Muscle layer of duodenum (tissue), 2 donors: ENCODE measurements at regions not wholly inside any gene's neighbourhood (a gene's known extent, or its start where the extent isn't known, plus 50 kb on each side); places are given as distances from the start of the nearest gene placed in this dataset.

Source experiments
- H3K27ac ChIP-seq: one replicate; pipeline ENCODE4 v1.7.0; 2013; ENCODE audit warnings: mild to moderate bottlenecking, low read length
- H3K27me3 ChIP-seq: one replicate; pipeline ENCODE4 v1.7.0; 2013; ENCODE audit warnings: low read depth, mild to moderate bottlenecking, control low read depth, low read length
- H3K36me3 ChIP-seq, 2 donors: one replicate each; pipeline ENCODE4 v1.7.0; 2013; ENCODE audit warnings: low read length in 2 of 2, control low read depth in 1 of 2, mild to moderate bottlenecking in 1 of 2; ENCODE audit not compliant: insufficient read depth in 2 of 2, control insufficient read depth in 1 of 2
- H3K4me1 ChIP-seq, 2 donors: one replicate each; pipeline ENCODE4 v1.7.0; 2013; ENCODE audit warnings: low read length in 2 of 2, mild to moderate bottlenecking in 2 of 2, control low read depth in 1 of 2, moderate library complexity in 1 of 2; ENCODE audit not compliant: insufficient read depth in 2 of 2, control insufficient read depth in 1 of 2
- H3K4me3 ChIP-seq, 2 donors: one replicate each; pipeline ENCODE4 v1.7.0; 2013; ENCODE audit warnings: low read length in 2 of 2, low read depth in 1 of 2, mild to moderate bottlenecking in 1 of 2
- H3K9me3 ChIP-seq, 2 donors: one replicate each; pipeline ENCODE4 v1.7.0; 2013; ENCODE audit warnings: low read length in 2 of 2, control low read depth in 1 of 2, mild to moderate bottlenecking in 1 of 2; ENCODE audit not compliant: control insufficient read depth in 1 of 2
- donor health status: healthy.

GRCh38 chr4:99763635-99764101 is 53.0 kb upstream of the DAPP1 start:
- Histone ChIP-seq H3K27me3 (no peaks in the 10 kb centered on the region), H3K9me3 (peaks cover 0 to 2% of the 10 kb centered on the region in 2 donors), H3K4me3 (no peak overlapping the region), H3K27ac (no peak overlapping the region), H3K4me1 (no peaks in the 10 kb centered on the region), H3K36me3 (no peaks in the 10 kb centered on the region)

DNA sequence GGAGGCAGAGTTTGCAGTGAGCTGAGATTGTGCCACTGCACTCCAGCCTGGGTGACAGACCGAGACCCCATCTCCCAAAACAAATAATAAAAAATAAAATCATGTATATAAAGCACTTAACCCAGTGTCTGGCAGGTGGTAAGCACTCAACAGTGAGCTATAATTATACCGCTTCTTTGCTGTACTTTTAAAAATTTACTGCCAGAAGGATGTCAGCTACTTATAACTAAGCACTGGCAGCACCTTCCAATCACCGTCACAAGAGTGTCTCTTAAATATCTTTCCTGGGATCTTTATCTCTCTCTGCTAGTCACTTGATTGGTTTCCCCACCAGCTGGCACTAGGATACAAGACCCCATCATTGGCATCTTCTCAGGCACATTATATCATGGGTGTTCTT is 53.9 kb upstream of the DAPP1 start:
- Histone ChIP-seq H3K27me3 (no peaks in the 10 kb centered on the region), H3K4me3 (no peak overlapping the region), H3K9me3 (peaks cover 0 to 2% of the 10 kb centered on the region in 2 donors), H3K36me3 (no peaks in the 10 kb centered on the region), H3K27ac (no peak overlapping the region), H3K4me1 (no peaks in the 10 kb centered on the region)

GRCh38 chr4:99759988-99760387 is 56.6 kb upstream of the DAPP1 start:
- H3K27me3 ChIP-seq: no peaks in the 10 kb centered on the region
- peaks cover 0 to under 1% of the 10 kb centered on the region in 2 donors for H3K9me3 ChIP-seq
- H3K4me1 ChIP-seq: peaks cover 0 to 5% of the 10 kb centered on the region in 2 donors
- H3K4me3 ChIP-seq: no peak overlapping the region
- H3K36me3 ChIP-seq: no peaks in the 10 kb centered on the region
- H3K27ac ChIP-seq: no peak overlapping the region

GRCh38 chr4:99759346-99759984 is 57.2 kb upstream of the DAPP1 start:
- Histone ChIP-seq H3K27me3 (no peaks in the 10 kb centered on the region), H3K27ac (no peak overlapping the region), H3K36me3 (no peaks in the 10 kb centered on the region), H3K4me3 (no peak overlapping the region), H3K4me1 (peaks cover 0 to 7% of the 10 kb centered on the region in 2 donors), H3K9me3 (no peaks in the 10 kb centered on the region)

GRCh38 chr4:99755223-99755944 is 61.2 kb upstream of the DAPP1 start:
- no peak overlapping the region for H3K27ac ChIP-seq

GRCh38 chr4:99754756-99755155 is 61.9 kb upstream of the DAPP1 start:
- Histone ChIP-seq H3K27ac (no peak overlapping the region), H3K9me3 (no peaks in the 10 kb centered on the region), H3K4me1 (peaks cover 0 to 7% of the 10 kb centered on the region in 2 donors), H3K4me3 (no peak overlapping the region), H3K36me3 (no peaks in the 10 kb centered on the region), H3K27me3 (no peaks in the 10 kb centered on the region)

More at GRCh38 chr4:99755223-99755944, 61.2 kb upstream of the DAPP1 start:
- Histone ChIP-seq H3K4me1 (peaks cover 0 to 7% of the 10 kb centered on the region in 2 donors), H3K9me3 (no peaks in the 10 kb centered on the region), H3K36me3 (no peaks in the 10 kb centered on the region), H3K4me3 (no peak overlapping the region), H3K27me3 (no peaks in the 10 kb centered on the region)

- Histone ChIP-seq H3K27ac (no peak overlapping the region), H3K4me1 (peaks cover 0 to 7% of the 10 kb centered on the region in 2 donors), H3K4me3 (no peak overlapping the region), H3K36me3 (no peaks in the 10 kb centered on the region), H3K27me3 (no peaks in the 10 kb centered on the region), H3K9me3 (no peaks in the 10 kb centered on the region)
Observed at GRCh38 chr4:99753931-99754330, 62.7 kb upstream of the DAPP1 start.

- H3K27me3 ChIP-seq: no peaks in the 10 kb centered on the region
- no peak overlapping the region for H3K27ac ChIP-seq
- no peaks in the 10 kb centered on the region for H3K36me3 ChIP-seq
- no peaks in the 10 kb centered on the region for H3K4me1 ChIP-seq
- no peak overlapping the region for H3K4me3 ChIP-seq
- no peaks in the 10 kb centered on the region for H3K9me3 ChIP-seq
Observed at GRCh38 chr4:99749445-99750391, 66.9 kb upstream of the DAPP1 start.

- H3K9me3 ChIP-seq: no peaks in the 10 kb centered on the region
- H3K27me3 ChIP-seq: no peaks in the 10 kb centered on the region
- H3K36me3 ChIP-seq: no peaks in the 10 kb centered on the region
- no peaks in the 10 kb centered on the region for H3K4me1 ChIP-seq
- H3K4me3 ChIP-seq: no peak overlapping the region
- H3K27ac ChIP-seq: no peak overlapping the region
Observed at GRCh38 chr4:99746443-99746842, 70.2 kb upstream of the DAPP1 start.

DNA sequence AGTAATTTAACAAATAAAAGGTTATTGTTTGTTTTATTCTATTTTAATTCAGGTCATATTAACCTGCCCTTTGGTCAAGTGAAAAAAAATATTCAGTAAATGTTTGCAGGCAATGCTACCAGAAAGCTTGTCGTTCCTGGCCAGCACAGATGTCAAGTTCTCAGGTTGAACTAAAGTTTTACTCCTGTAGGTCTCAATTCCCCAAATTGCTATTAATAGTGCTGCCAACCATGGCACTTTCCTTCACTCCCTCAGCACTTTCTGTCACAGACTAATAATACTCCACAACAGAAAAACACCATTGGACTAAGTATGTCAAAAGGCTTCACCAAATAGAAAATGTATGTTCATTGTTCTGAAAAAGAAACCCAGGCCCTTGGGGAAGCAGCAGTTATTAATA is 79.2 kb upstream of the C4orf54 start:
- H3K27me3 ChIP-seq: no peaks in the 10 kb centered on the region
- H3K36me3 ChIP-seq: no peaks in the 10 kb centered on the region
- no peak overlapping the region for H3K4me3 ChIP-seq
- no peaks in the 10 kb centered on the region for H3K4me1 ChIP-seq
- H3K9me3 ChIP-seq: peaks cover 0 to 3% of the 10 kb centered on the region in 2 donors
- H3K27ac ChIP-seq: no peak overlapping the region

GRCh38 chr4:99735822-99736221 is 78.2 kb upstream of the C4orf54 start:
- no peak overlapping the region for H3K27ac ChIP-seq

More at GRCh38 chr4:99735822-99736221, 78.2 kb upstream of the C4orf54 start:
- no peak overlapping the region for H3K4me3 ChIP-seq
- H3K27me3 ChIP-seq: no peaks in the 10 kb centered on the region
- H3K36me3 ChIP-seq: no peaks in the 10 kb centered on the region
- no peaks in the 10 kb centered on the region for H3K4me1 ChIP-seq
- peaks cover 0 to 3% of the 10 kb centered on the region in 2 donors for H3K9me3 ChIP-seq
